H1 (cell line): ENCODE measurements at regions not wholly inside any gene's neighbourhood (a gene's known extent, or its start where the extent isn't known, plus 50 kb on each side); places are given as distances from the start of the nearest gene placed in this dataset.

Experiments used
- BCL11A ChIP-seq, 2 experiments: IDR thresholded peaks; one replicate each; pipeline ENCODE4 v1.6.1; 2011; ENCODE audit warnings: low read depth in 2 of 2, low read length in 2 of 2, mild to moderate bottlenecking in 2 of 2
- CTCF ChIP-seq, 3 experiments: IDR thresholded peaks; 1 replicate in 2 of 3; 2 replicates in 1 of 3; pipeline versions ENCODE4 v1.5.1 to v1.6.1; 2011; ENCODE audit warnings: low read length in 3 of 3, mild to moderate bottlenecking in 3 of 3, inconsistent platforms in 2 of 3, low read depth in 1 of 3, moderate library complexity in 1 of 3; ENCODE audit not compliant: insufficient read depth in 1 of 3; ENCODE audit errors: control extremely low read depth in 1 of 3
- EZH2 ChIP-seq: fragments of 200-600 bp; sonication (generic); IDR thresholded peaks from 2 replicates; pipeline ENCODE4 v1.7.1; 2012; ENCODE audit warnings: low read depth, mild to moderate bottlenecking, moderate library complexity, low read length, inconsistent platforms; ENCODE audit not compliant: severe bottlenecking
- HDAC2 ChIP-seq, 2 experiments: fragments of 300-600 bp in 1 of 2; sonication (generic) in 1 of 2; IDR thresholded peaks; 2 replicates each; pipeline ENCODE4 v1.6.1; 2011 to 2012; ENCODE audit warnings: low read depth in 2 of 2, low read length in 2 of 2, mild to moderate bottlenecking in 2 of 2, moderate library complexity in 2 of 2, borderline replicate concordance in 1 of 2, inconsistent platforms in 1 of 2
- RAD21 ChIP-seq, 2 experiments: IDR thresholded peaks in 1 of 2; conservative IDR thresholded peaks in 1 of 2; 2 replicates each; pipeline ENCODE4 v1.6.1; 2011; ENCODE audit warnings: low read depth in 2 of 2, low read length in 2 of 2, improper control_type of control experiment in 1 of 2, inconsistent platforms in 1 of 2, mild to moderate bottlenecking in 1 of 2, moderate library complexity in 1 of 2

- TF ChIP-seq HDAC2 (IDR thresholded peaks at IDR 0.05; ENCODE audit: borderline replicate concordance in 1 of 2, low read depth in 2 of 2, low read length in 2 of 2) (no peak), BCL11A (IDR thresholded peaks at IDR 0.05; ENCODE audit: low read depth in 2 of 2, low read length in 2 of 2) (no peak), RAD21 (IDR thresholded peaks at IDR 0.05 in 1 of 2, conservative IDR thresholded peaks at IDR 0.05 in 1 of 2; ENCODE audit: low read depth in 2 of 2, low read length in 2 of 2) (no peak), CTCF (IDR thresholded peaks at IDR 0.05; ENCODE audit: control extremely low read depth in 1 of 3, insufficient read depth in 1 of 3, low read depth in 1 of 3, low read length in 3 of 3) (no peak), EZH2 (no peak)
Measured at GRCh38 chr1:216785737-216786136, 62.5 kb upstream of the ESRRG start.
